Endothelial cell of umbilical vein (primary cell): ENCODE measurements at regions not wholly inside any gene's neighbourhood (a gene's known extent, or its start where the extent isn't known, plus 50 kb on each side); places are given as distances from the start of the nearest gene placed in this dataset.

ENCODE experiments used
- BruUV-seq: library from RNA; stranded (reverse); fragments of 400-500 nt; replicated peaks from 2 replicates; lab custom pipeline; 2021; lab: Mats Ljungman, UMichigan
- CTCF ChIA-PET: fragments of 300-600, 350-600 bp; sonication (Branson Sonifier 250); formaldehyde crosslinking; loops from one replicate; lab custom pipeline; 2021; ENCODE audit warnings: antibody characterized with exemption, inconsistent platforms; lab: Charles Lee
- POLR2A ChIA-PET: fragments of 300-600, 350-600 bp; sonication (Branson Sonifier 250); formaldehyde crosslinking; loops from one replicate; lab custom pipeline; 2021; ENCODE audit warnings: antibody characterized with exemption, inconsistent platforms; lab: Charles Lee
- DNase-seq: peaks from one replicate; pipeline ENCODE4 v3.0.0-alpha.2; 2011; ENCODE audit warnings: low read depth, low spot score
- FAIRE-seq: peaks from 2 replicates; lab custom pipeline; 2011; peaks lifted over from hg19 to GRCh38; lab: Jason Lieb, UNC
- H2AFZ ChIP-seq: 2 replicates; pipeline ENCODE4 v1.6.0; 2012; ENCODE audit warnings: low read depth, low read length, control low read depth, inconsistent platforms
- H3K27ac ChIP-seq: 2 replicates; pipeline ENCODE4 v1.5.1; 2011; ENCODE audit warnings: low read depth, mild to moderate bottlenecking, control low read depth, low read length, moderate library complexity; ENCODE audit not compliant: insufficient read depth
- H3K27me3 ChIP-seq, 2 experiments: 2 replicates each; pipeline versions ENCODE4 v1.6.0 to v1.6.1; 2011; ENCODE audit warnings: low read length in 2 of 2, mixed read lengths in 1 of 2; ENCODE audit not compliant: control insufficient read depth in 2 of 2, insufficient read depth in 2 of 2
- H3K36me3 ChIP-seq, 2 experiments: 2 replicates in 1 of 2; 3 replicates in 1 of 2; pipeline ENCODE4 v1.5.1; 2011; ENCODE audit warnings: low read length in 2 of 2, mild to moderate bottlenecking in 1 of 2, moderate library complexity in 1 of 2; ENCODE audit not compliant: control insufficient read depth in 2 of 2, insufficient read depth in 2 of 2; ENCODE audit errors: extremely low read depth in 1 of 2
- H3K4me1 ChIP-seq: 3 replicates; pipeline ENCODE4 v1.5.1; 2011; ENCODE audit warnings: mild to moderate bottlenecking, low read length; ENCODE audit not compliant: control insufficient read depth, insufficient read depth; ENCODE audit errors: extremely low read depth
- H3K4me2 ChIP-seq: 2 replicates; pipeline ENCODE4 v1.6.1; 2011; ENCODE audit warnings: low read length, control low read depth, mixed read lengths; ENCODE audit not compliant: insufficient read depth
- H3K4me3 ChIP-seq, 3 experiments: fragments of 200-600 bp in 1 of 3; sonication (generic), shearing (Covaris generic) in 1 of 3; replicated peaks in 1 of 3; 2 replicates each; pipeline ENCODE4 v1.5.1; 2011 to 2016; ENCODE audit warnings: control low read depth in 3 of 3, low read length in 3 of 3, mild to moderate bottlenecking in 2 of 3, inconsistent platforms in 1 of 3, low read depth in 1 of 3, moderate library complexity in 1 of 3; ENCODE audit not compliant: insufficient read depth in 1 of 3
- H3K79me2 ChIP-seq: 2 replicates; pipeline ENCODE4 v1.6.0; 2012; ENCODE audit warnings: low read length, inconsistent platforms; ENCODE audit not compliant: control insufficient read depth, insufficient read depth
- H3K9ac ChIP-seq: replicated peaks from 2 replicates; pipeline ENCODE3; 2011; ENCODE audit warnings: low read length, control low read depth; ENCODE audit not compliant: insufficient read depth; ENCODE audit errors: extremely low read depth
- H3K9me1 ChIP-seq: replicated peaks from 3 replicates; pipeline ENCODE4 v1.6.0; 2011; ENCODE audit warnings: mild to moderate bottlenecking, low read length; ENCODE audit not compliant: control insufficient read depth, insufficient read depth; ENCODE audit errors: extremely low read depth
- H3K9me3 ChIP-seq: replicated peaks from 2 replicates; pipeline ENCODE4 v1.5.1; 2012; ENCODE audit warnings: low read length, inconsistent platforms; ENCODE audit not compliant: control insufficient read depth, insufficient read depth
- H4K20me1 ChIP-seq: replicated peaks from 2 replicates; pipeline ENCODE3; 2011; ENCODE audit warnings: mild to moderate bottlenecking, low read length; ENCODE audit not compliant: control insufficient read depth, insufficient read depth; ENCODE audit errors: extremely low read depth
- EZH2 ChIP-seq: IDR thresholded peaks from 2 replicates; pipeline ENCODE4 v1.6.1; 2012; ENCODE audit warnings: borderline replicate concordance, low read depth, mild to moderate bottlenecking, moderate library complexity, low read length, inconsistent platforms; ENCODE audit not compliant: severe bottlenecking
- FOS ChIP-seq: IDR thresholded peaks from 2 replicates; pipeline ENCODE4 v1.6.1; 2011; ENCODE audit warnings: mild to moderate bottlenecking, low read length, moderate library complexity, borderline replicate concordance; ENCODE audit not compliant: insufficient read depth
- GATA2 ChIP-seq: IDR thresholded peaks from 2 replicates; pipeline ENCODE4 v1.7.0; 2011; ENCODE audit warnings: low read depth, mild to moderate bottlenecking, moderate library complexity, mixed read lengths, low read length; ENCODE audit not compliant: insufficient read length, insufficient read depth
- JUN ChIP-seq: IDR thresholded peaks from 2 replicates; pipeline ENCODE4 v1.6.1; 2011; ENCODE audit warnings: borderline replicate concordance, low read depth; ENCODE audit not compliant: insufficient read length, insufficient read depth
- MAX ChIP-seq: IDR thresholded peaks from 2 replicates; pipeline ENCODE4 v1.6.1; 2011; ENCODE audit not compliant: insufficient read depth, insufficient read length
- MYC ChIP-seq: IDR thresholded peaks from one replicate; pipeline ENCODE4 v1.6.1; 2011; ENCODE audit warnings: mild to moderate bottlenecking, low read depth, low read length
- POLR2A ChIP-seq: IDR thresholded peaks from 2 replicates; pipeline ENCODE4 v1.6.1; 2012; ENCODE audit warnings: low read depth, mild to moderate bottlenecking, control low read depth, low read length
- POLR2AphosphoS5 ChIP-seq: IDR thresholded peaks from 2 replicates; pipeline ENCODE4 v1.6.1; 2012; ENCODE audit warnings: low read depth, mild to moderate bottlenecking, control low read depth, low read length, moderate library complexity; ENCODE audit not compliant: insufficient read depth
- dilution Hi-C: fragments of 300-500 bp; cut with MboI; formaldehyde crosslinking; loops from one replicate; pipeline ENCODE4 v1.15.0; 2019; ENCODE audit warnings: low sequenced_read_pairs; ENCODE audit not compliant: extremely low pct_ligation_motif_present
- intact Hi-C: fragments of 100-400 bp; cut with micrococcal nuclease; formaldehyde crosslinking; loops from one replicate; pipeline ENCODE4 v1.10.0; 2022
- TF ChIP-seq, protein P1 (sequence below), 2 donors: IDR thresholded peaks; 1 replicate in 1 of 2; 2 replicates in 1 of 2; pipeline ENCODE4 v1.5.1; 2011; ENCODE audit warnings: low read length in 2 of 2, mild to moderate bottlenecking in 2 of 2, moderate library complexity in 2 of 2, control low read depth in 1 of 2, inconsistent platforms in 1 of 2, low read depth in 1 of 2; ENCODE audit not compliant: insufficient read depth in 1 of 2; ENCODE audit errors: extremely low read depth in 1 of 2

DNA sequence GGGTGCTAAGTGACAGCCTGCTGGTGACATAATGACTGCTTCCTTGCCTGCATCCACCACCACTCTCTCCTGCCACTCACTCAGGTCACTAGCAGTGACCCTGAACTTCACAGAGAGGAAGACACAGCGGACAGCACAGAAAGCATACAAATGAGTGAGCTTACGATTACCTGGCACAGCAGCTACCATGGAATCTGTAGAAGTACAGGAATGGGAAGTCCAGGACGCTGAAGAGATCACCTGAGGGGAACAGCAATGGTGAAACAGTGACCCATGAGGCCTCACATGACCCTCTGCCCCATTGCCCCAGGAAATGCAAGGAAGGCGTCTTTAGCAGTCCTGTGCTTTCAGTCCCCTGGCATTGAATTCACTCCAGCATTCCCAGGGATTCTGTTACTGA lies 96.7 kb upstream of the RIOK3 start:
- H3K9ac ChIP-seq = no peak overlapping the region
- BruUV-seq = no TSS peak
- H3K9me3 ChIP-seq = no peaks in the 10 kb centered on the region
- FAIRE-seq = no peak
- dilution Hi-C loops (no loop called here), intact Hi-C loops (no loop called here)
- CTCF ChIA-PET = no interaction called here
- peaks cover 10% of the 10 kb centered on the region for H3K4me1 ChIP-seq
- no peak overlapping the region for H3K4me3 ChIP-seq
- H3K27ac ChIP-seq = no peak overlapping the region
- no peak overlapping the region for H2AFZ ChIP-seq
- no peaks in the 10 kb centered on the region for H3K79me2 ChIP-seq
- no peak for TF ChIP-seq FOS
- TF ChIP-seq, protein P1, sequence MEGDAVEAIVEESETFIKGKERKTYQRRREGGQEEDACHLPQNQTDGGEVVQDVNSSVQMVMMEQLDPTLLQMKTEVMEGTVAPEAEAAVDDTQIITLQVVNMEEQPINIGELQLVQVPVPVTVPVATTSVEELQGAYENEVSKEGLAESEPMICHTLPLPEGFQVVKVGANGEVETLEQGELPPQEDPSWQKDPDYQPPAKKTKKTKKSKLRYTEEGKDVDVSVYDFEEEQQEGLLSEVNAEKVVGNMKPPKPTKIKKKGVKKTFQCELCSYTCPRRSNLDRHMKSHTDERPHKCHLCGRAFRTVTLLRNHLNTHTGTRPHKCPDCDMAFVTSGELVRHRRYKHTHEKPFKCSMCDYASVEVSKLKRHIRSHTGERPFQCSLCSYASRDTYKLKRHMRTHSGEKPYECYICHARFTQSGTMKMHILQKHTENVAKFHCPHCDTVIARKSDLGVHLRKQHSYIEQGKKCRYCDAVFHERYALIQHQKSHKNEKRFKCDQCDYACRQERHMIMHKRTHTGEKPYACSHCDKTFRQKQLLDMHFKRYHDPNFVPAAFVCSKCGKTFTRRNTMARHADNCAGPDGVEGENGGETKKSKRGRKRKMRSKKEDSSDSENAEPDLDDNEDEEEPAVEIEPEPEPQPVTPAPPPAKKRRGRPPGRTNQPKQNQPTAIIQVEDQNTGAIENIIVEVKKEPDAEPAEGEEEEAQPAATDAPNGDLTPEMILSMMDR (IDR thresholded peaks at IDR 0.05; ENCODE audit: extremely low read depth in 1 of 2, insufficient read depth in 1 of 2, low read depth in 1 of 2, low read length in 2 of 2) = no peak
- TF ChIP-seq POLR2A = no peak
- no peak for TF ChIP-seq GATA2
- no peak for TF ChIP-seq JUN
- no peak for TF ChIP-seq EZH2
- TF ChIP-seq MYC = no peak
- no peak for TF ChIP-seq MAX
- TF ChIP-seq POLR2AphosphoS5 = no peak
- no peak overlapping the region for H3K4me2 ChIP-seq
- H3K9me1 ChIP-seq = no peaks in the 10 kb centered on the region
- POLR2A ChIA-PET = interaction anchor here (0.6 kb wide), 1 partner anchor 53 kb away, joined by 6 read pairs; no protein-coding TSS in a partner anchor
- no peak for DNase-seq
- no peaks in the 10 kb centered on the region for H3K36me3 ChIP-seq
- no peaks in the 10 kb centered on the region for H4K20me1 ChIP-seq
- H3K27me3 ChIP-seq = no peaks in the 10 kb centered on the region
